Colonic mucosa (tissue), 4 donors: ENCODE measurements at regions not wholly inside any gene's neighbourhood (a gene's known extent, or its start where the extent isn't known, plus 50 kb on each side); places are given as distances from the start of the nearest gene placed in this dataset.
"Not testable (repeated sequence)": the region's sequence is repeated elsewhere in the genome, so short reads cannot be mapped to it uniquely, and the experiment has no call there.

ENCODE experiments used
- DNase-seq: peaks from one replicate; pipeline ENCODE4 v3.0.0-alpha.2; 2020
- H3K27ac ChIP-seq: fragments of 200-600 bp; one replicate; pipeline ENCODE4 v1.8.0; 2021
- H3K27me3 ChIP-seq: fragments of 200-600 bp; one replicate; pipeline ENCODE4 v1.8.0; 2021
- H3K36me3 ChIP-seq: fragments of 200-600 bp; one replicate; pipeline ENCODE4 v1.8.0; 2021
- H3K4me1 ChIP-seq: fragments of 200-600 bp; one replicate; pipeline ENCODE4 v1.8.0; 2021; ENCODE audit warnings: mild to moderate bottlenecking
- H3K4me3 ChIP-seq: fragments of 200-600 bp; one replicate; pipeline ENCODE4 v1.8.0; 2021
- H3K9ac ChIP-seq, 2 donors: one replicate each; pipeline ENCODE4 v1.7.0; 2013; ENCODE audit warnings: control low read depth in 2 of 2, low read depth in 2 of 2, low read length in 2 of 2
- H3K9me3 ChIP-seq: fragments of 200-600 bp; one replicate; pipeline ENCODE4 v1.8.0; 2021
- CTCF ChIP-seq: fragments of 200-600 bp; IDR thresholded peaks from one replicate; pipeline ENCODE4 v1.8.0; 2022; ENCODE audit warnings: antibody characterized with exemption, mild to moderate bottlenecking
- intact Hi-C: fragments of 100-400 bp; cut with DNase I; formaldehyde crosslinking; loops from one replicate; pipeline ENCODE4 v1.14.1; 2022
- donor health status: healthy.
- donor health status: DM: no; HTN: no; CAD: no.
- donor health status: DM: no; HTN: no; CAD: no.

- Histone ChIP-seq H3K9ac (no peak overlapping the region), H3K27me3 (no peaks in the 10 kb centered on the region), H3K36me3 (no peaks in the 10 kb centered on the region), H3K4me3 (no peak overlapping the region), H3K9me3 (no peaks in the 10 kb centered on the region), H3K27ac (no peak overlapping the region), H3K4me1 (no peaks in the 10 kb centered on the region)
- no peak for DNase-seq
- no peak for TF ChIP-seq CTCF
- intact Hi-C loops, result no loop called here
Observed at GRCh38 chr4:158099686-158100085, 73.1 kb downstream of the GASK1B start.

- no peak for TF ChIP-seq CTCF
- H3K36me3 ChIP-seq, result no peaks in the 10 kb centered on the region
- DNase-seq, result no peak
- H3K4me1 ChIP-seq, result no peaks in the 10 kb centered on the region
- H3K27me3 ChIP-seq, result no peaks in the 10 kb centered on the region
- no peak overlapping the region for H3K27ac ChIP-seq
- no peak overlapping the region for H3K9ac ChIP-seq
- H3K9me3 ChIP-seq, result no peaks in the 10 kb centered on the region
- intact Hi-C loops, result no loop called here
- no peak overlapping the region for H3K4me3 ChIP-seq
Observed at GRCh38 chr4:158098802-158099201, 74.0 kb downstream of the GASK1B start.

GRCh38 chr4:158094413-158095134 is 78.3 kb downstream of the GASK1B start:
- intact Hi-C loops, result no loop called here
- Histone ChIP-seq H3K36me3 (no peaks in the 10 kb centered on the region), H3K9me3 (no peaks in the 10 kb centered on the region), H3K9ac (no peak overlapping the region), H3K4me1 (no peaks in the 10 kb centered on the region), H3K4me3 (no peak overlapping the region), H3K27ac (no peak overlapping the region), H3K27me3 (no peaks in the 10 kb centered on the region)
- no peak for TF ChIP-seq CTCF
- no peak for DNase-seq

GRCh38 chr4:158090323-158090722 is 82.5 kb downstream of the GASK1B start:
- intact Hi-C loops, result no loop called here
- TF ChIP-seq CTCF, result no peak
- DNase-seq, result no peak
- Histone ChIP-seq H3K9me3 (no peaks in the 10 kb centered on the region), H3K36me3 (no peaks in the 10 kb centered on the region), H3K27me3 (no peaks in the 10 kb centered on the region), H3K9ac (no peak overlapping the region), H3K27ac (no peak overlapping the region), H3K4me1 (no peaks in the 10 kb centered on the region), H3K4me3 (no peak overlapping the region)

- intact Hi-C loops, H3K4me3 ChIP-seq, H3K9me3 ChIP-seq: not testable (repeated sequence)
Observed at GRCh38 chr4:158089897-158090296, 82.9 kb downstream of the GASK1B start.

GRCh38 chr4:158080354-158080753 is 92.5 kb downstream of the GASK1B start:
- H3K9me3 ChIP-seq, result no peaks in the 10 kb centered on the region
- no peaks in the 10 kb centered on the region for H3K27me3 ChIP-seq
- no peaks in the 10 kb centered on the region for H3K36me3 ChIP-seq
- no peak for TF ChIP-seq CTCF
- intact Hi-C loops, result no loop called here
- no peak overlapping the region for H3K9ac ChIP-seq
- H3K4me1 ChIP-seq, result no peaks in the 10 kb centered on the region
- DNase-seq, result no peak
- H3K27ac ChIP-seq, result no peak overlapping the region
- no peak overlapping the region for H3K4me3 ChIP-seq

More at GRCh38 chr4:158089897-158090296, 82.9 kb downstream of the GASK1B start:
- not testable (repeated sequence) for H3K27me3 ChIP-seq, H3K27ac ChIP-seq, H3K4me1 ChIP-seq, H3K36me3 ChIP-seq, DNase-seq, H3K9ac ChIP-seq
